NOMO-1 treated with dmso at 0.1 percent for 144 hours (cell line): ENCODE measurements at regions not wholly inside any gene's neighbourhood (a gene's known extent, or its start where the extent isn't known, plus 50 kb on each side); places are given as distances from the start of the nearest gene placed in this dataset.
"Not testable (repeated sequence)": the region's sequence is repeated elsewhere in the genome, so short reads cannot be mapped to it uniquely, and the experiment has no call there.

Experiments used
- DNase-seq: peaks from one replicate; lab custom pipeline; 2025; ENCODE audit not compliant: unreplicated experiment; lab: John Stamatoyannopoulos, UW

GRCh38 chr7:88615336-88615735 lies 144.2 kb upstream of the ZNF804B start:
- DNase-seq = no peak

GRCh38 chr7:88614736-88615135 lies 144.8 kb upstream of the ZNF804B start:
- no peak for DNase-seq

- no peak for DNase-seq
These were observed 148.6 kb upstream of the ZNF804B start for GRCh38 chr7:88610942-88611341.

DNA sequence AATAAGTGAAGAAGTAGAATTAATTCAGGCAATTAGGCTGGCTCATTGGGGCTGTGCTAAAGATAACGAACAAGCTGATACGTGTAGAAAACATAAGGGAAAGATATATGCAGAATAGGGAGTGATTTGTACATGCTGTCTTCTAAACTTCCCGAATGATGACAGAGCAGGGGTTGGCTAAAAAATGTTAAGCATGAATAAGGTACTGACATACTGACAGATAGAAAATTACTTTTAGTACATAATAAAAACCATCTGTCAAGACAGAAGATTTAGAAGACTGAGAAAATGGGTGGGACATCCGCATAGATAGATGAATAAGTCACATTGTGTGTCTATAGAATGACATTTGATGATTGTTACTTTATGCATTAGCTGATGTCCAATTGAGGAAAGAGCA lies 158.8 kb upstream of the ZNF804B start:
- DNase-seq = no peak

- DNase-seq = no peak
These were observed 160.0 kb upstream of the ZNF804B start for GRCh38 chr7:88599528-88599927.

DNA sequence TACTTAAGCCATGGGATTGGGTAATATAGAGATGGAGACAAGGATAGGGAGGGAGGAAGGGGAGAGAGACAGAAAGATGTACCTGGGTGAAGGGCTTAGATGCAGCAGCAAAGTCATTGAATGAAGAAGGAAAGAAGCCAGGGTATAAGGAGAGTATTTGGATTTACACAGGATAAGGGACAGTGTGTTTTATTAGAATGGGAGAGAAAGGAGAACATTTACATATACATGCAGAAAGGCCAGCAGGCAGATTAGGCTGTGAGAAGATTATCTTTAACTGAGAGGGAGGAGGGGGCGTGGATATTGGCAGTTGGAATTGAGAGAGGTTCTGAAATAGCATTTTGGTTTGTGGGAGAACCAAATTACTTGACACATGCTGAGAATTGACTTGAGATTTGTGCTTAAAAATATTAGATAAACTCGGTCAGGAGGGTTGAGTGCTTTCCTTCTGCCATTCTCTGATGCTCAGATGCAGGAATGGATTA lies 161.5 kb upstream of the ZNF804B start:
- no peak for DNase-seq

- DNase-seq = no peak
These were observed 168.5 kb upstream of the ZNF804B start for GRCh38 chr7:88590963-88591362.

DNA sequence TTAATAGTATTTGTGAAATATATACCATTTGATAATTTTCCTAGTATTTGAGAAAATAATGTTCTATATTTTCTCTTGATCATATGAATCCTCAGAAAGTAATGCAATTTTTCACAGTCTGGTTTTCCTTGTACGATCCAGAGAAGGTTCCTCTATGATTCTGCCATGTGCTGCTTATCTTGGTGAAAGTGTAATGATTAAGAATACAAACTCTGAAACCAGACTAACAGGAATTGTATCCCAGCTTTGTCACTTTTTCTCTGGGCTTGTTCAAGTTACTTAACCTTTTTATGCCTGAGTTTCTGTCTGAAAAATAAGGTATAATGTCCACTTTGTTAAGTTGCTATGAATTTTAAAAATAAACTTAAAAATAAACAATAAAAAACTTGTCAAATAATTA lies 169.6 kb upstream of the ZNF804B start:
- no peak for DNase-seq

DNA sequence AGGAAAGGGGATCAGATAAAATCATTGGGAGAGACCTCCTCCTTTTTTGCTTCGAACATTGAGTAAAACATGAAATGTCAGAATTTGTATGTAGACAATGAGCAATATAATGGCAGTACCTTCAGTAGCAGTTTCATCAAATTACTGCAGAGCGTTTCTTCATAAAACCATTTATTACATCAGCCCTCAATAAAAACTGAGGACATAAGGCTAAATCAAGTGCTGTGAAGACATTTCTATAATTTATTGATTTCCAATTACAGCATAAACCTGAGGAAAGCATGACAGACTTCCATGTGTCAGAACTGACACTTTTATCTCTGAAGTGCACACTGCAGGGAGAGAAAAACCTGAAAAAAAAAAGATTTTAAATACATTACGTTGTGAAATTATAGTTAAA lies 172.6 kb upstream of the ZNF804B start:
- no peak for DNase-seq

DNA sequence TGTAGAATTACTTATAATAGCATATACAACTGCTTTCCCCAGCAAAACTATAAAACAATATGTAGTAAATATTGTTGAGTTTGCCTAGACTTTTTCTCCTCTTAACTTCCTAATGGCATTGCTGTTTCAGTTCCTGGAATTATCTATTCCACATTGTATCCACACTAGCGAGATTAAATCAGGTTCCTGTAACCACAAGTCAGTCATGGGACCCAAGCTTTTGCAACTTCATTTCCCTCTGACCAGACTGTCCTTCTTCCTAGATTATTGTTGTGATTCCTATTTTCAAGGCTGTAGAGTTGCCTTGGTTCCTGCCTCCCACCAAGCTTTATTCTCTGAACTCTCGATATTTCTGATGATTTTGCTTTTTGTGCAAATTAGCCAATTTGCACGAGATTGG lies 173.3 kb upstream of the ZNF804B start:
- no peak for DNase-seq

- DNase-seq = no peak
These were observed 182.8 kb upstream of the ZNF804B start for GRCh38 chr7:88576720-88577119.

- DNase-seq = no peak
These were observed 193.3 kb upstream of the ZNF804B start for GRCh38 chr7:88566162-88566729.

DNA sequence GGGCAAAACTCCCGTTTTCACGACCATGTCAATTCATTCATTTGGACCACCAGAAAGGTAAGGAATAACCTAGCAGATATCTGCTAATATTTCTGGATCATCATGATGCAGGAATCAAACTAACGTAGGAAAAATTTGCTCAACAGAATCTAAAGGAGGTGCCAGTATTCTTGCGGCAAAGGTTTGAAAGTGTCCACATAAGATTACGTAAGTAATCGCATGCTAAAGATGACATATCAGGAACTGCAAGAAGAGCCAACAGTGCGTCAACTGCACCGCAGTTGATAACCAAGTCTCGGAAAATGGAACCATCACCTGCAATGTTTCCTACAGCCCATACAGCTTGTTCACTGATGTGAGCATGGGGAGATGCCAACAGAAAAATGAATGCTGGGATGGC lies 194.1 kb upstream of the ZNF804B start:
- DNase-seq = no peak

DNA sequence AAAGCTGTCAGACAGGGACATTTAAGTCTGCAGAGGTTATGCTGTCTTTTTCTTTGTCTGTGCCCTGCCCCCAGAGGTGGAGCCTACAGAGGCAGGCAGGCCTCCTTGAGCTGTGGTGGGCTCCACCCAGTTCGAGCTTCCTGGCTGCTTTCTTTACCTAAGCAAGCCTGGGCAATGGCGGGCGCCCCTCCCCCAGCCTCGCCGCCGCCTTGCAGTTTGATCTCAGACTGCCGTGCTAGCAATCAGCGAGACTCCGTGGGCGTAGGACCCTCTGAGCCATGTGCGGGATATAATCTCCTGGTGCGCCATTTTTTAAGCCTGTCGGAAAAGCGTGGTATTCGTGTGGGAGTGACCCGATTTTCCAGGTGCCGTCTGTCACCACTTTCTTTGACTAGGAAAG lies 203.1 kb upstream of the ZNF804B start:
- DNase-seq = not testable (repeated sequence)

GRCh38 chr7:88554847-88555246 lies 204.7 kb upstream of the ZNF804B start:
- not testable (repeated sequence) for DNase-seq

- no peak for DNase-seq
These were observed 211.1 kb upstream of the ZNF804B start for GRCh38 chr7:88548399-88548798.

GRCh38 chr7:88546808-88547207 lies 212.7 kb upstream of the ZNF804B start:
- DNase-seq = peak; percentile 18

DNA sequence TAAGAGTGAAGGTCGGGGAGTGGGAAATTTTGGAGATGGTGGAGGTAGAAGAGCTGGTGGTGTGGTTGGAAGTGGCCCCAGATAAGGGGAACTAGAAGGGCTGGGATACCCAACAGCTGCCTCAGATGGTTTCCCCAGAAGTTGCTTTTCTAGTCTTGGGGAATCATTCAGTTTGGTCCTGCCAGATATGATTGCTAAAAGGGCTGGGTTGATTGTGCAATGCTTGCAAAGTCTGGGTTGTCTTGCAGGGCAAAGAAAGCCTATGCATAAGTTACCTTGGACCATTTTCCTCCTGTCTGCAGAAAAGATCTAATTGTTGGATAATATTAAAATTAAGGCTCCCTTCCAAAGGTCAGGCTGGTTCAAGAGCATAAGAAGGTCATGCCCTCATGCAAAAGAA lies 213.8 kb upstream of the ZNF804B start:
- peak; percentile 39 for DNase-seq

DNA sequence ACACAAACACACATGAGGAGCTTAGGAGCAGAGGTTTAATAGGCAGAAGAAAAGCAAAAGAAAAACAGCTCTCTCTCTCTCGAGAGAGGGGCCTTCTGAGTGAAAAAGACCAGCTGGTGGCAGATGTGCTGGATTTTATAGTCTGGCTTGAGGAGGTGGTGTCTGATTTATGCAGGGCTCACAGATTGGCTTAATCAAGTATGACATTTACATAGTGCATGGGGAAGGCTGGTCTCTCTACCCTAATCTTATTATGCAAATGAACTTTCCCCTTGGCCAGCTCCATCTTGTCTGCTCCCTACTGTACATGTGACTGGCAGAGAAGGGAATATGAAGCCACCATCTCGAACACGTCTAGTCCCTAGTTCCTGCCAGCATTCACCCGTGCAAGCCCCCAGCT lies 219.5 kb upstream of the ZNF804B start:
- DNase-seq = no peak

DNA sequence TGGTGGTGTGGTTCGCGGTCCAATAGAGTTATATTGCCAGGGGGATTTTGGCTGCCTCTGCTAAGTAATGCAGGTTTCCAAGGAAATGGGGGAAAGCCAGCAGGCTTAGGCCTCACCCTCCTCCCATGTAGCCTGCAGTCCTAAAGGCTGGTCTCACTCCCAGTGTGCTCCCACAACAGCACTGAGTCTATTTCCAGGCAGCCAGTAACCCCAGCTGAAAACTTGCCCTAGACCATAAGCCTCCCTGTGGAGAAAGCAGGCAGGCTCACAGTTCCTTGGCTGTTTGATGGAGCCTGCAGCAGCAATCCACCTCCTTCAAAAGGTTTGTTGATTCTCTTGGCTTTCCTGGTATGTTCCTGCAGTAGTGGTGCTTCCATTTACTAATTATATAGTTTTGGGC lies 220.0 kb upstream of the ZNF804B start:
- no peak for DNase-seq

GRCh38 chr7:88523645-88524044 lies 217.0 kb upstream of the STEAP4 start:
- peak; percentile 24 for DNase-seq

- DNase-seq = no peak
These were observed 216.1 kb upstream of the STEAP4 start for GRCh38 chr7:88522771-88523293.

- no peak for DNase-seq
These were observed 209.7 kb upstream of the STEAP4 start for GRCh38 chr7:88516429-88516828.
